IMR-90 (cell line): ENCODE measurements at regions not wholly inside any gene's neighbourhood (a gene's known extent, or its start where the extent isn't known, plus 50 kb on each side); places are given as distances from the start of the nearest gene placed in this dataset.

ENCODE experiments used
- ATAC-seq: fragments of 200-7000 bp; cut with Tn5 transposase; 2 replicates; pipeline ENCODE4 v1.9.1; 2020; ENCODE audit warnings: low read depth, mild to moderate bottlenecking, moderate library complexity
- BruUV-seq: library from RNA; stranded (reverse); fragments of 400-500 nt; replicated peaks from 2 replicates; lab custom pipeline; 2021; lab: Mats Ljungman, UMichigan
- CTCF ChIA-PET: fragments of 300-600 bp; formaldehyde crosslinking; extraction: SDS; loops from one replicate; lab custom pipeline; 2021; ENCODE audit warnings: antibody characterized with exemption; lab: Yijun Ruan, JAX
- POLR2A ChIA-PET: fragments of 300-600 bp; sonication (Branson Sonifier 250); formaldehyde crosslinking; loops from one replicate; lab custom pipeline; 2022; ENCODE audit warnings: antibody characterized with exemption; ENCODE audit not compliant: unreplicated experiment; lab: Charles Lee
- DNase-seq: peaks from one replicate; pipeline ENCODE4 v3.0.0; 2013
- H2AFZ ChIP-seq: replicated peaks from 2 replicates; pipeline ENCODE3; 2013; ENCODE audit warnings: low read length, mild to moderate bottlenecking; ENCODE audit not compliant: poor library complexity
- H2AK5ac ChIP-seq: 2 replicates; pipeline ENCODE4 v1.6.1; 2013; ENCODE audit warnings: low read depth, low read length, inconsistent platforms
- H2AK9ac ChIP-seq: replicated peaks from 2 replicates; pipeline ENCODE3; 2013; ENCODE audit warnings: mild to moderate bottlenecking, low read depth, low read length, moderate library complexity; ENCODE audit not compliant: poor library complexity
- H2BK120ac ChIP-seq: 2 replicates; pipeline ENCODE4 v1.6.1; 2013; ENCODE audit warnings: low read depth, low read length, inconsistent platforms
- H2BK15ac ChIP-seq: 3 replicates; pipeline ENCODE4 v1.6.1; 2013; ENCODE audit warnings: low read depth, low read length, inconsistent platforms
- H2BK20ac ChIP-seq: 2 replicates; pipeline ENCODE4 v1.6.1; 2013; ENCODE audit warnings: low read depth, mild to moderate bottlenecking, inconsistent platforms, low read length, moderate library complexity
- H2BK5ac ChIP-seq: 2 replicates; pipeline ENCODE4 v1.6.1; 2013; ENCODE audit warnings: mild to moderate bottlenecking, low read depth, low read length, inconsistent platforms; ENCODE audit not compliant: poor library complexity, severe bottlenecking
- H3K14ac ChIP-seq: replicated peaks from 2 replicates; pipeline ENCODE4 v1.6.1; 2013; ENCODE audit warnings: low read depth, low read length, inconsistent platforms
- H3K18ac ChIP-seq: 2 replicates; pipeline ENCODE4 v1.6.1; 2013; ENCODE audit warnings: low read depth, low read length, control low read depth
- H3K23ac ChIP-seq: 2 replicates; pipeline ENCODE4 v1.6.1; 2013; ENCODE audit warnings: low read depth, low read length, inconsistent platforms
- H3K27ac ChIP-seq: 2 replicates; pipeline ENCODE4 v1.5.1; 2013; ENCODE audit warnings: mild to moderate bottlenecking, control low read depth, low read length; ENCODE audit not compliant: insufficient read depth
- H3K27me3 ChIP-seq: 2 replicates; pipeline ENCODE4 v1.6.1; 2013; ENCODE audit warnings: low read length; ENCODE audit not compliant: control insufficient read depth, insufficient read depth
- H3K36me3 ChIP-seq: 2 replicates; pipeline ENCODE4 v1.6.1; 2013; ENCODE audit warnings: low read length, mixed read lengths; ENCODE audit not compliant: control insufficient read depth, insufficient read depth
- H3K4ac ChIP-seq: 2 replicates; pipeline ENCODE4 v1.6.1; 2013; ENCODE audit warnings: low read depth, low read length, inconsistent platforms
- H3K4me1 ChIP-seq: 2 replicates; pipeline ENCODE4 v1.6.1; 2013; ENCODE audit warnings: low read length, mixed read lengths; ENCODE audit not compliant: control insufficient read depth, insufficient read depth
- H3K4me2 ChIP-seq: 2 replicates; pipeline ENCODE4 v1.6.1; 2013; ENCODE audit warnings: low read depth, mild to moderate bottlenecking, control low read depth, low read length, moderate library complexity
- H3K4me3 ChIP-seq: 2 replicates; pipeline ENCODE4 v1.5.1; 2013; ENCODE audit warnings: low read depth, mild to moderate bottlenecking, control low read depth, low read length, moderate library complexity; ENCODE audit not compliant: insufficient read depth
- H3K56ac ChIP-seq: 2 replicates; pipeline ENCODE4 v1.6.1; 2013; ENCODE audit warnings: low read length, inconsistent platforms; ENCODE audit not compliant: insufficient read depth; ENCODE audit errors: extremely low read depth
- H3K79me1 ChIP-seq, 2 experiments: 2 replicates each; pipeline ENCODE4 v1.6.1; 2013; ENCODE audit warnings: low read length in 2 of 2, inconsistent platforms in 1 of 2, low read depth in 1 of 2
- H3K9ac ChIP-seq: 2 replicates; pipeline ENCODE4 v1.6.1; 2013; ENCODE audit warnings: low read depth, low read length, control low read depth
- H3K9me1 ChIP-seq: 2 replicates; pipeline ENCODE4 v1.6.1; 2013; ENCODE audit warnings: low read length, inconsistent platforms; ENCODE audit not compliant: insufficient read depth
- H3K9me3 ChIP-seq: 2 replicates; pipeline ENCODE4 v1.6.1; 2013; ENCODE audit warnings: low read length; ENCODE audit not compliant: control insufficient read depth, insufficient read depth
- H4K20me1 ChIP-seq: 2 replicates; pipeline ENCODE4 v1.6.1; 2013; ENCODE audit warnings: low read length, inconsistent platforms; ENCODE audit not compliant: insufficient read depth
- H4K5ac ChIP-seq: 2 replicates; pipeline ENCODE4 v1.6.1; 2013; ENCODE audit warnings: mild to moderate bottlenecking, low read depth, low read length, control low read depth
- H4K8ac ChIP-seq, 2 experiments: 2 replicates each; pipeline ENCODE4 v1.6.1; 2013; ENCODE audit warnings: low read depth in 2 of 2, low read length in 2 of 2, control low read depth in 1 of 2, inconsistent platforms in 1 of 2
- H4K91ac ChIP-seq: 2 replicates; pipeline ENCODE4 v1.6.1; 2013; ENCODE audit warnings: low read depth, low read length, inconsistent platforms; ENCODE audit not compliant: insufficient read depth
- SMC3 ChIP-seq: fragments of 150-350 bp; IDR thresholded peaks from 2 replicates; pipeline ENCODE4 v1.6.1; 2016; ENCODE audit warnings: low read depth, mild to moderate bottlenecking, antibody characterized with exemption, low read length, moderate library complexity
- USF2 ChIP-seq: fragments of 150-350 bp; IDR thresholded peaks from 2 replicates; pipeline ENCODE4 v1.6.1; 2017; ENCODE audit warnings: mild to moderate bottlenecking, antibody characterized with exemption, low read length, low read depth
- WGBS, 2 experiments: methylation state at CpG; one replicate each; pipeline versions ENCODE4 v1.1.5 to v1.1.7; 2013; ENCODE audit warnings: missing lambda C conversion rate in 2 of 2; ENCODE audit not compliant: insufficient read length in 1 of 2; ENCODE audit errors: extremely low coverage in 2 of 2; 5-methylcytosine and 5-hydroxymethylcytosine counted together
- dilution Hi-C: fragments of 300-500 bp; cut with HindIII; formaldehyde crosslinking; loops from one replicate; pipeline ENCODE4 v1.14.3; 2018; ENCODE audit warnings: low sequenced_read_pairs; ENCODE audit not compliant: unreplicated experiment
- in situ Hi-C: fragments of 300-500 bp; cut with MboI; formaldehyde crosslinking; loops from 3 replicates; pipeline ENCODE4 v1.14.3; 2019; ENCODE audit warnings: low sequenced_read_pairs, inconsistent platforms, mixed read lengths
- intact Hi-C: fragments of 100-400 bp; cut with micrococcal nuclease; formaldehyde crosslinking; loops from 2 replicates; pipeline ENCODE4 v1.10.0; 2022

GRCh38 chr2:220916931-220917330 lies 655.2 kb downstream of the EPHA4 start:
- no peak overlapping the region for H3K9ac ChIP-seq
- H3K9me1 ChIP-seq: no peaks in the 10 kb centered on the region

More at GRCh38 chr2:220916931-220917330, 655.2 kb downstream of the EPHA4 start:
- DNase-seq (no peak), ATAC-seq (no peak)
- Histone ChIP-seq H2AK9ac (no peak overlapping the region), H3K4me2 (no peak overlapping the region), H3K18ac (no peak overlapping the region), H2AFZ (no peak overlapping the region), H4K8ac (no peak overlapping the region), H3K4me3 (no peak overlapping the region), H4K5ac (no peak overlapping the region), H3K23ac (no peak overlapping the region), H3K36me3 (no peaks in the 10 kb centered on the region), H2BK5ac (no peak overlapping the region), H3K9me3 (no peaks in the 10 kb centered on the region), H3K4me1 (no peaks in the 10 kb centered on the region), H3K27me3 (0 out of 2 replicates have a peak, but pooled peaks cover 2% of the 10 kb centered on the region), H3K27ac (no peak overlapping the region), H3K56ac (no peak overlapping the region), H4K20me1 (no peaks in the 10 kb centered on the region), H2BK120ac (no peak overlapping the region), H3K14ac (no peak overlapping the region), H3K79me1 (no peaks in the 10 kb centered on the region), H2AK5ac (no peak overlapping the region), H4K91ac (no peak overlapping the region), H2BK20ac (no peak overlapping the region), H2BK15ac (no peak overlapping the region), H3K4ac (no peak overlapping the region)
- no TSS peak for BruUV-seq
- in situ Hi-C loops: no loop called here
- dilution Hi-C loops: no loop called here
- TF ChIP-seq SMC3: no peak
- TF ChIP-seq USF2: no peak
- ChIA-PET CTCF (interaction anchor here (1.1 kb wide), 1 partner anchor 10 kb away, joined by 4 read pairs; no protein-coding TSS in a partner anchor), POLR2A (no interaction called here)
- WGBS, 2 experiments: no CpG with 5 or more reads among the region's 4 CpGs
- intact Hi-C loops: no loop called here
